GM21576 (cell line): ENCODE measurements at regions not wholly inside any gene's neighbourhood (a gene's known extent, or its start where the extent isn't known, plus 50 kb on each side); places are given as distances from the start of the nearest gene placed in this dataset.

Experiments used
- ATAC-seq: cut with Tn5 transposase; IDR thresholded peaks from one replicate; pipeline ENCODE4 v1.9.1; 2021; ENCODE audit warnings: mild to moderate bottlenecking, moderate library complexity; ENCODE audit not compliant: unreplicated experiment

DNA sequence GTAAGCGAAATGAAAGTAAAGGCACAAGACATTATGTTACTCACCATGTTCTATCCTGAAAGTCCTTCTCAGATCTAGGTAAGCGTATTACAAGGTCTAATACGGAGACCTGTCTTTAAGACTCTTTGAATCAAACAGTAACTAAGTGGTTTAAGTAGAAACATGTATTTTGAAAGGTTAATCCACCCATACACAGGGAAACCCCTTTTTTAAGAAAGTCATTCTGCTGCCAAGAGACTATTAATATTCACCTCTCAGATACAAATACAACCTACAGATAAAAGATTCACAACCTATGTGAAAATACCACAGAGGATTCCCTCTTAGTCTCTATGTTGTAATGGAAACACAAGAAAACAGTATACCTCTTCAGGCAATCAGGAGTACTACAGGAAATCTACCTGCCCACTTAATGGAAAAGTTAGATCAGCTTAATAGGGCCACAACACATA lies 63.2 kb upstream of the TNIP3 start:
- peak; percentile 72 for ATAC-seq

DNA sequence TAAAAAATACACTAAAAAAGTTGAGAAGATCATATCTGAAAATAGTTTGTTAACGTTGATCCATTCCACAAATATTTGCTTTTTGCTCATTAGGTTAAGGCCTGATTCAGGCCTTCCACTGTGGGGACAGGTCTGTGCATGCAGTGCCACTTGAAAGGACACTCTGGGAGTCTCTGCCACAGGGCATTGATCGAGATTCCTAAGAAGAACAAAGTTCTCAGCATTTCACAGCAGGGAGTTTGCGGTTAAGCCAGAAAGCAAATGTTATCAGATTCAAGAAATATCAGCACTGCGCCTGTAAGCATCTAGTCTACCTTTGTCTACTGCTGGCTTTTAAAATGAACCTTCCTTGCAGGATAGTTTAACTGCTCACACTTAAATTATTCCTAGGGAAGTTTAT lies 62.2 kb upstream of the TNIP3 start:
- no peak for ATAC-seq

DNA sequence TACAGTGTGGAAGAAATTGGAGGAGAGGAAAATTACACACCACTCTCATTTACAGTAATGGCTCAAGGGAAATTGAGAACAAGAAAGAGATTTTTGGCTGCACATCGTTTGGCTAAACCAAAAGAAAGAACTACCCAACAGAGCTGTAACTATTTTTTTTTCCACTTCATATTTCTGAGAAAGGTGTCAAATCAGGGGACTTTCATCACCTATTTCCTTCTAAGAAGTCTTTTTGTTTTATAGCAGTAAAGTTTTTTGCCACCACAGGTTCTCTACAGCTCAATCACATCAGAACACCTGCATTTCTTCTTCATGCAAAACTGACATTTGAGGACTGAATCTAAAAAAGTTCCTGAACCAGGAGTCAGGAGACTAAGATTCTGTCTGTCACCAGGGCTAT lies 57.5 kb upstream of the TNIP3 start:
- no peak for ATAC-seq

DNA sequence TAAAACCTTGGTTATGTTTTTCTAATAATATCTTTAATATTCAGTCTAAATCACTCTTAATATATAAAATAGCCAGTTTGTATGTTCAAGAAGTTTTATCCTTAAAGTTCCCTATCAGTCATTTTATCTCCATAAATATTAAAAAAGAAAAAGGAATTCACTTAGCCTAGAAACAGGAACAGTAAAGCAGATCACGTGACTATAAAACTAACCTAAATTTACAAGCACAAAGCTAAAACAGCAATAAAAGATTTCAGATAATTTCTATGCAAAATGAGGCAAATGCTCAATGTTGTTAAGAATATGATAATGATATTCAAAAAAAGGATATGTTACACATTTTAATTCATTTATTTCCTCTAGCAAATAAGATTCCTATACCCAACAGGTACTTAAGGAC lies 57.1 kb upstream of the TNIP3 start:
- ATAC-seq, result no peak

DNA sequence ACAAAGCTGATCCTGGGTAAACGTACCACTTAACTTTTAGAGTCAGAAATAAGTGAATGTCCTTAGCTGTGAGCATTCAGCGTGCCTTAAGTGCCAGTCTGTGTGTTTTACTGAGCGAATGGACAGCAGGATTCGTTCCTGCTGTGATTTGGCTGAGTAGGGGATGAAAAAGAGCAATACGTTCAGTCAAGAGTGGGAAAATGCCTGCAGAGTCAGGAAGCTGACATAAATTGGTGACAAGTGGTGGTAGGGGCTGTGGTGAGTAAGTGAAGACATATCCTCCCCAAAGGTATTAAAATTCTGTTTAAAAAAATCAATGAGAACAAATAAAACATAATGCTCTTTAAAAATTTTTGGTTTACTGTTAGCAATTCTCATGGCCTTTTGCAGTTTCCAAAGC lies 56.6 kb upstream of the TNIP3 start:
- no peak for ATAC-seq

DNA sequence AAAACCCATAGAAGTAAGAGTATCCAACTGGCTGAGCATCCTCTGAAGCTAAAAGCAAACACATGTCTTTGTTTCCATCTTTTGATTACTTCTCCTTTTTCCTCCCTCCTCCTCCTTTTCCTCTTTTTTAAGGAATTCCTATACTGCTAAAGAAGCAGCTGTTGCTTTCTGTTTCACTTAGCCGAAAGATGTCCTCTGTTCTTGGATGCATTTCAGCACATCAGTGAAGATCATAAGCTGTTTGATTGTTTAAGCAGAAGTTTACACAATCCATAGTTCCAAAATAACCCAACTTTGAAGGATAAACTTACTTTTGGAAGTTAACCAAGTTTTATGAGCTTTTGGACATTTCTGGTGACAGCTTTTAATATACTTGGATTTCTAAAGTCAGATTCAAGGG lies 55.1 kb upstream of the TNIP3 start:
- no peak for ATAC-seq

DNA sequence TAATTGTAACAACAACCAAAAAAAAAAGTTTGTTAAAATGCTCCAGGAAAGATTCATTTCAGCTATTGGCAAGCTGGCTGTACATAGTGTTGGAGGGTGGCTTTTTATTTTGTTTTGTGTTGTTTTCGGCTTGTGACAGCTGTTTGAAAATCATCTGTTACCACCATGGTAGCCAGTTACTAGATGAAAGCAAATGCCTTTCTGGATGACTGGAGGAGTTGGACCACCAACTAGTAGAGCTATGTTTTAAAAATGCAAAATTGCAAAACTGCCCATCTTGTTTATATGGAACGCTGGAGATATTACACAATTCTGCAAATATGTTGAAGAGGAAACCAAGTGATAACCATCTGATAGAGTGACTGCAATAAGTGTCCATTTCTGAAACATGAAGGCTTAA lies 53.2 kb upstream of the TNIP3 start:
- ATAC-seq, result no peak

DNA sequence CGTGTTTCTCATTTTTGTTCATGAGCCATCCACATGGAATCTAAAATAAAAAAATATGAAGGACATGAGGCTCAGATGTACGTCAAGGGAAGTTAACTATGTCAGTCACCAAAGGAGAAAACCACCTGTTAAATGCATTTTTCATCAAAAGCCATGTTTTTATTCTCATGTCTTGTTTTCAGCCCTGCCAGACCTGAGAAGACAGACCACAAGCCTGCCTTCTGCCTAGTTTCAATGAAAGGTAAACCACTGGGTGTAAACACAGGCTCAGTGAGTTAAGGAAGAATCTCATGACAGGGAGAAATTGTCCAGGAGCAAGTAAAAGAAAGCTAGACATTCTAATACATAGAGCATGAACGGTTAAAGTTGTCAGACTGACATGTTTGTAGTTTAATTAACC lies 52.3 kb upstream of the TNIP3 start:
- no peak for ATAC-seq

DNA sequence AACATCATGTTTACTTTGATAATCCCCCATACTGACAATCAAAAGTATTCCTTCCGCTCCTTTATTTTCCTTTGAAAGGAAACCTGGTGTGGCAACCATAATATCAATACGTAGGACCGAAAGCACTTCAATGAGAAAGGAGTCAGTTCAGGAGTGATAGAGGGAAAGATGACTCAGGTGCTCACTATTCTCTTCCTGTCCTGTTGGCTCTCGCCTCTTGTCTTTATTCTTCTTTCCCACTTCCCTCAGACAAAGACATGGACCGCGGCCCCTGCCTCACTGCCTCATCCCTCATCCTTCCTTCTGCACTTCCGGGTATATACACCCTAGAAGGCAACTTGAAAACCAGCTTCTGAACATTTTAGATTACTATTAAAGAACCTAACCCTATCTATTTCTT lies 49.8 kb upstream of the TNIP3 start:
- ATAC-seq, result no peak
